KOPT-K1 (cell line): ENCODE measurements at regions not wholly inside any gene's neighbourhood (a gene's known extent, or its start where the extent isn't known, plus 50 kb on each side); places are given as distances from the start of the nearest gene placed in this dataset.
"Not testable (repeated sequence)": the region's sequence is repeated elsewhere in the genome, so short reads cannot be mapped to it uniquely, and the experiment has no call there.

Experiments used
- H3K27ac ChIP-seq: fragments of 200-600 bp; sonication (generic); 2 replicates; pipeline ENCODE4 v1.5.1; 2016; ENCODE audit warnings: antibody characterized with exemption, mild to moderate bottlenecking, low read depth, low read length; ENCODE audit not compliant: poor library complexity, severe bottlenecking
- H3K36me3 ChIP-seq: fragments of 200-600 bp; sonication (generic); 2 replicates; pipeline ENCODE4 v1.5.1; 2017; ENCODE audit warnings: antibody characterized with exemption, mild to moderate bottlenecking, low read length, moderate library complexity; ENCODE audit not compliant: insufficient read depth
- H3K9me3 ChIP-seq: fragments of 200-600 bp; sonication (generic); 2 replicates; pipeline ENCODE4 v1.5.1; 2017; ENCODE audit warnings: antibody characterized with exemption, low read length, mild to moderate bottlenecking; ENCODE audit not compliant: insufficient read depth, poor library complexity, severe bottlenecking

DNA sequence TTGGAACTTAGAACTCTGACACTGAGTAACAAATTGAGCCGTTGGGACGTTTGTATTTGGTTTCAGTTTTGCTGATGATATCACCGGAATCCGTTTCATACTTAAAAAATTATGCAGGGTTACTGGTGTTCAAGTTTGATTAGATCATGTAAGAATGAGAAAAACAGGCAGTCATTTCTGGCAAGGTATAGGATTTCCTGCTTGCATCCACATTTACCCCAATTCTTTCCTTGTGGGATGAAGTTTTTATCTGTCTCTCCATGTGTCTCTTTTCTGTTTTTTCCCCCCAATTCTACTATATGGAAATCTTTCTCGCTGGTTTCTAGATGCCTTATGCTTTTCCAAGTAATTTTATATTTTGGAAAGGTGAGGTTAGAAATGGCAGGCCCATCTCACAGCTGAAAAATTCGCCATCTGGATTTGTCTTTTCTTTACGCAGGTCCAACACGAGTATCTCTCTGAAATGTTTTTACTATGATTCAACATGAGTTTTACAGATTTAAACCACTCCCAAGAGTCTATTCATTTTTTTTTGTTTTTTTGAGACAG lies 197.9 kb downstream of the SHOX start:
- Histone ChIP-seq H3K9me3 (no peaks in the 10 kb centered on the region), H3K36me3 (no peaks in the 10 kb centered on the region), H3K27ac (no peak overlapping the region)

DNA sequence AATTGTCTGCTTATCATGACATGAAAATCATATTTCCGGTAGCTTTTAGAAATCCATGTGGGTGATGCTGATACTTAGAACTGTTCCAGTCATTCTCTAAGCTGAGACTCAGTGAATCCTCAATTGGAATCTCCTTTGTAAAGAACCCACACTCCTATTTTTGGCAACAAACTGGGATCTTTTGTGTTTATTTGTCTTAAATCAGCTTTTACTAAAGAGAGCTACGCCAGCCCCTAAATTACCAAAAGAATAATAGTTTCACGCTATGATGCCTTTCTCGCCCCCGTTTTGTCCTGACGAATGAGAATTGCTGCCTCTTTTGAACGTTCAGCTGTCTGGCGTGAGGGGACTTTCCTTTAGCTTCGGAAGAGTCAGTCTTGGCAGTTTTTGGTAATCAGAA lies 195.9 kb downstream of the SHOX start:
- no peak overlapping the region for H3K27ac ChIP-seq
- no peaks in the 10 kb centered on the region for H3K9me3 ChIP-seq
- H3K36me3 ChIP-seq = no peaks in the 10 kb centered on the region

DNA sequence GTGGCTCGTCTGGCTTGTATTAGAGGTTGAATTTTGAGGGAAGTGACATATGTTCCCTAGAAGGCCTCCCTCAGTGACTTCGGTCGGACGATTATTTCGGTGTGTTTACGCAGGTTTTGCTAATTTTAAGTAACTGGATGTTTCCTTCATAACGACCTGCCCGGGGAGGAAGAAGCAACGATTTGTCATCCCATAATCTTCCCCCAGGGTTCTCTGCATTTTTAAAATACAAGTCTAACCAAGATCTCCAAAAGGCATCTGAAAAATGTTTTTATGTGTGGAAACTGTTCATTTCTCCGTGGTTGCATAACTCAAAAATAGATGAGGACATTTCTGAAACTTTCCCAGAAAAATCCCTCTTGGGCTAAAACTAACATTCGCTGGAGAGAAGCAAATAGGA lies 195.4 kb downstream of the SHOX start:
- Histone ChIP-seq H3K27ac (no peak overlapping the region), H3K36me3 (no peaks in the 10 kb centered on the region)

DNA sequence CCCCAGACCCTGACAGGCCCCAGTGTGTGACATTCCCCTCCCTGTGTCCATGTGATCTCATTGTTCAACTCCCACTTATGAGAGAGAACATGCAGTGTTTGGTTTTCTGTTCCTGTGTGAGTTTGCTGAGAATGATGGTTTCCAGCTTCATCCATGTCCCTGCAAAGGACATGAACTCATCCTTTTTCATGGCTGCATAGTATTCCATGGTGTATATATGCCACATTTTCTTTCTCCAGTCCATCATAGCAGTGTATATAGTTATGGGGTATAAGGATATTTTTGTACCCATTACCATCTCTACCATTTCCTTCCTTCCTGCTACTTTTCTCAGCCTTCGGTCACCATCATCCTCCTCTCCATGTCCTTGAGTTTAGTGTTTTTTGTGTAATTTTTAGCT lies 192.5 kb downstream of the SHOX start:
- not testable (repeated sequence) for H3K9me3 ChIP-seq, H3K36me3 ChIP-seq, H3K27ac ChIP-seq

More for the DNA sequence above, 195.4 kb downstream of the SHOX start:
- H3K9me3 ChIP-seq = no peaks in the 10 kb centered on the region

DNA sequence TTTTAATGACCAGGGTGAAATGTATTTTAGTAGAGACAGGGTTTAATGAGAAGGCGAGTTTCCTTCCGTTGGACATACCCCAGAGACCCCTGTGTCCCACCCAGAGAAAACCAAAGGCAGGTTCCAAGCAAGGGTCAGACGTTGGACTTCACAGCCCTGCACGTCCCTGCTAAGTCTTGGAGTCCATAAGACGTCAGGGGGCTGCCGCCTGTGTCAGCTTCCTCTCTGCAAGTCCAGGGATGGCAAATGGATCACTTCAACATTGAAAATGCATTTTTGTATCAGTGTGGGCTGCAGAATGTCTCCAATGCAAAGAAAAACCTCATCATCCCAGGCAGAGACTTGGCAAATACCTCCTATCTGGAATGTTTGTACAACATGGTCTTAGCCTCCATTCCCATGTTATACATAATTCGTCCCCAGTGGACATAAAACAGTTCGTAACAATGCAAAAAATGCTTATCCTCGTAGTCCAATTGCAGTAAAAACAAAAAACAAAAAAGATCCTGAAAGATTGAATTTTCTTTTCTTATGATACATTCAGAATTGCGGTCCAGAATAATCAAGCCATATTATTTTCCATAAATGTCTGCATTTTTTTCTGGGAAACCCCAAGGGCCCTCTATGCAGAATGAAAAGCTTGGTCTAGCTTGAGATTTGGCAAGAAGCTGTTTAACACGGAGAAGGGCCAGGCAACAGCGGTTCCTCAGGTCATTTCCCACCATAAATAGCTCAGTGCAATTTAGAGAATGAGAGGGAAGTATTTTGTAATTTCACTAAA lies 190.9 kb downstream of the SHOX start:
- Histone ChIP-seq H3K9me3 (no peaks in the 10 kb centered on the region), H3K27ac (no peak overlapping the region), H3K36me3 (no peaks in the 10 kb centered on the region)

DNA sequence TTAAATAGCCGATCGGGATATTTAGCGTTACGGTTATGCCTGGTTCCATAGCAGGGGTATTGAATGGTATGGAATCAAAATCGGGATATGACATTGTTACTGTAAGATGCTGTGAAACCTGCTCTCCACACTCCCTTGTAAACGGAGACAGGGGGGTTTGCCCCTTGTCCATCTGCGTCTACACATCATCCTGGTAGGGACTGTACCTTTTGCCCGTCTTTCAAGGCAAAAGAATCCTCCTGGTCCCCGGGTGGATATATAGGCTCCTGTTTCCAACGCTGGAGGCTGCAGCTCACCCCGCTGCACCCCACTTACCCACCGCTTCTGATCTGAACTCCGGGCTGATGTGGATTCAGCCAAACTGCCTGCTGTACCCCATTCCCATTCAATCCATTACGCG lies 189.1 kb downstream of the SHOX start:
- no peaks in the 10 kb centered on the region for H3K9me3 ChIP-seq
- H3K36me3 ChIP-seq = no peaks in the 10 kb centered on the region
- H3K27ac ChIP-seq = no peak overlapping the region

DNA sequence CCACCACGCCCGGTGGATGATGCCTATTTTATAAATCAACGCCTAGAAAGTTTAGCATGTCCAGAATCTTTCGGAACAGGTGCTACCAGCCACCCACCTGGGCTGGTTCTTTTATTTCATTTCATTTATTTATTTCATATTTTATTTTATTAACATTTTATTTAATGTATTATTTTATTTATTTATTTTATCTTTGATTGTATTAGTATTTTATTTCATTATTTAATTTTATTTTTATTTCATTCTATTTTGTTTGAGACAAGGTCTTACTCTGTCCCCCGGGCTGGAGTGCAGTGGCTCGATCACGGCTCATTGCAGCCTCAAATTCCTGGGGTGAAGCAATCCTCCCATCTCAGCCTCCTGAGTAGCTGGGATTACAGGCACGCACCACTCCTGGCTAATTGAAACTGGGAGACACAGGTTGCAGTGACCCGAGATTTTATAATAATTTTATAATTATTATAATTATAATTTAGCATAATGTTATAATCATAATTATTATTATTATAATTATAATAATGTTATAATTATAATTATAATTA lies 187.2 kb downstream of the SHOX start:
- Histone ChIP-seq H3K36me3 (no peaks in the 10 kb centered on the region), H3K9me3 (no peaks in the 10 kb centered on the region), H3K27ac (no peak overlapping the region)

DNA sequence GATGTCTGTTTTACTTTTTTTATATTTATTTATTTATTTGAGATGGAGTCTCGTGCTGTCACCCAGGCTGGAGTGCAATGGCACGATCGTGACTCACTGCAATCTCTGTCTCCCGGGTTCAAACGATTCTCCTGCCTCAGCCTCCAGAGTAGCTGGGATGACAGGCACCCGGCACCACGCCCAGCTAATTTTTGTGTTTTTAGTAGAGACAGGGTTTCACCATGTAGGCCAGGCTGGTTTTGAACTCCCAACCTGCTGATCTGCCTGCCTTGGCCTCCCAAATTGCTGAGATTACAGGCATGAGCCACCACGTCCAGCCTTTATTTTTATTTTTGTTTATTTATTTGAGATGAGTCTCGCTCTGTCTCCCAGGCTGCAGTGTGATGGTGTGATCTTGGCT lies 186.6 kb downstream of the SHOX start:
- H3K27ac ChIP-seq, H3K9me3 ChIP-seq, H3K36me3 ChIP-seq: not testable (repeated sequence)

DNA sequence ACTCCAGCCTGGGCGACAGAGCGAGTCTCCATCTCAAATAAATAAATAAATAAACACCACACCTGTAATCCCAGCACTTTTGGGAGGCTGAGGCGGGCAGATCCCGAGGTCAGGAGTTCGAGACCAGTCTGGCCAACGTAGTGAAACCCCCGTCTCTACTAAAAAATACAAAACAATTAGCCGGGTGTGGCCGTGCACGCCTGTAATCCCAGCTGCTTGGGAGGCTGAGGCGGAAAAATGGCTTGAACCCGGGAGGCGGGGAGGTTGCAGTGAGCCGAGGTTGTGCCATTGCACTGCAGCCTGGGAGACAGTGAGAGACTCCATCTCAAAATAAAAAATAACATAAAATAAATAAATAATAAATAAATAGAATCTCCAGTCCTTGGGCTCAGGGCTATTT lies 185.8 kb downstream of the SHOX start:
- H3K9me3 ChIP-seq = no peaks in the 10 kb centered on the region
- no peak overlapping the region for H3K27ac ChIP-seq
- no peaks in the 10 kb centered on the region for H3K36me3 ChIP-seq

DNA sequence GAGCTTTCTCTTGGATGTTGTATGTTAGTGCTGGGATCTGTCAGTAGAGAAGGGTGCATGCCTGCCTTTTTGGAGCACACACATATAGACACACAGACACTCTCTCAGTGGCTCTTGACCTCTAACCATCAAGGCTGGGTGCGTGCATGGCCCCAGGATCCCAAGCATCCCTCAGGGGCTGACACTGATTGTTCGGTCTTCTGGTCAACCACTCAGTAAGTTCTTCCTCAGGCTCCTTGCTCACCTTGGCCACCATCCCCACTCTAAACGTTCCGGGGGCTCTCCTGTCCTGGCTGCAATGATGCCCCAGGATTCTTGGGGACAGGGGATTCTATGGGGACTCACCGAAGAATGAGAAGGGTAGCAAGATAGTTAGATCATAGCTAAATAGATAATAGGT lies 179.6 kb downstream of the SHOX start:
- no peak overlapping the region for H3K27ac ChIP-seq
- H3K9me3 ChIP-seq = no peaks in the 10 kb centered on the region
- H3K36me3 ChIP-seq = no peaks in the 10 kb centered on the region

DNA sequence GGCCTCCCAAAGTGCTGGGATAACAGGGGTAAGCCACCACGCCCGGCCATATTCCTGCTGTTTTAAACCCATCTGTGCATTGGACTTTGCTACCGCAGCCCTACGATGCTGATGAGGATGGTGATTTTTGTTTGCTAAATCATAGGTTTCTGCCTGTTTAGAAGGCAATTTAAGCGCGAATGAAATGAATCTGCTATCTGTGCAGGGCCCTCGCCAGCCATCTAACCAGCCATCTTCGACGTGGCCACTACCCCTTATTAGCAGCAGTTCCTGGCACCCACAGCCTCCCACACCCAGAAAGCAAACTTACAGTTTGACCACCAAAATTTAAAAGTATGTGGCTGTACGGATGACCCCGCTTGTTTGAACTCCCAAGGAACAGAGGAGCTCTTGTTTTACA lies 178.5 kb downstream of the SHOX start:
- Histone ChIP-seq H3K9me3 (no peaks in the 10 kb centered on the region), H3K27ac (no peak overlapping the region)

DNA sequence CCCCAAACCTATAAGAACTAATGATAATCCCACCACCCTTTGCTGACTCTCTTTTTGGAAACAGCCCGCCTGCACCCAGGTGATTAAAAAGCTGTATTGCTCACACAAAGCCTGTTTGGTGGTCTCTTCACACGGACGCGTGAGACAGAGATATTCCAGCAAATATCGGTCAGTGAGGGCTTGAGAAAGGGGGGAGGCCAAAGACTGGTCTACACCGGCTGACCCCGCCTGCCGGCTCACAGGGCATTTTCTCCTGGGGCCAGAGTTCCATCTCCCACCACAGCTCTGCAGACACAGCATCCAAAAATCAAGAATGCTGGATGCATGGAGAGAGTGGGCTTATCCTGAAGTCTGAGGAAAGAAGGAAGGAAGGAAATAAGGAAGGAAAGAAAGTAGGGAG lies 176.0 kb downstream of the SHOX start:
- H3K36me3 ChIP-seq = no peaks in the 10 kb centered on the region
- H3K27ac ChIP-seq = no peak overlapping the region
- H3K9me3 ChIP-seq = no peaks in the 10 kb centered on the region

More for the DNA sequence above, 178.5 kb downstream of the SHOX start:
- H3K36me3 ChIP-seq = no peaks in the 10 kb centered on the region

DNA sequence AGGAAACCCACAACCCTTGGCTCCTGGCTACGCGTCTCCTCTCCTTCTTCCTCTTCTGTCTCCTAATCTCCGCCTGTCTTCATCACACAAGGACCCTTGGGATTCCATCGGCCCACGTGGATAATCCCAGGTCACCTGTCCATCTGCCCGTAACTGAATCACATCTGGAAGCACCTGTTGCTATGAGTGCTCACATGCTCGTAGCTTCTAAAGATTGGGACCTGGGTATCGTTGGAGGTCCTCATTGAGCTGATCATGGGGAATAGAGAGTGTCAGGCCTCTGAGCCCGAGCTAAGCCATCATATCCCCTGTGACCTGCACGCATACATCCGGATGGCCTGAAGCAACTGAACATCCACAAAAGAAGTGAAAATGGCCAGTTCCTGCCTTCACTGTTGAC lies 175.4 kb downstream of the SHOX start:
- no peaks in the 10 kb centered on the region for H3K36me3 ChIP-seq
- no peaks in the 10 kb centered on the region for H3K9me3 ChIP-seq
- no peak overlapping the region for H3K27ac ChIP-seq

DNA sequence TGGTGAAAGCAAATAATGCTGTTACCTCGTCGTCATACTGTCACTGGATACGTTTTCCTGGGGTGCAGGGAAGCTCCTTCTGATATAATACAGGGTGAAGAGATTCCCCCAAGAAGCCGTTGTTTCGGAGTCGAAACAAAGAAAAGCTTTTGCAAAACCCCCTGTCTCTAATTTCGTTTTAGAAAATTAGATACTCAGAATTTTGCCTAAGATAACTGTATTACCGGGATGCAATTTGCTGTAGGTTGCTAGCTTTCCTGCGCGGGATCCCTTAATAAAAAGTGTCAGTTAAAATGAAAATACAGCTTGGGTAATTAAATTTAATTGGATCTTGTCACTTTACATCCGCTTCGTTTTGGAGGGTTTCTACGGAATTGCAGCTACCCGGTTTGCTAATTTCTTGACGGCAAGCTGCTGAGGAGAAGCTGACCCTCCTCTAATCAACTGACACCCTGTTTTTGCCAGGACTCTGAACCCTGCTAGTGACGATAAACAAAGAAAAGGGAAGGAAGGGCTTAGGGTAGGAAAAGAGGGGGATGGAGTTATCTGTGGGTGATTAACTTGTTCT lies 174.6 kb downstream of the SHOX start:
- Histone ChIP-seq H3K36me3 (no peaks in the 10 kb centered on the region), H3K9me3 (no peaks in the 10 kb centered on the region), H3K27ac (no peak overlapping the region)

DNA sequence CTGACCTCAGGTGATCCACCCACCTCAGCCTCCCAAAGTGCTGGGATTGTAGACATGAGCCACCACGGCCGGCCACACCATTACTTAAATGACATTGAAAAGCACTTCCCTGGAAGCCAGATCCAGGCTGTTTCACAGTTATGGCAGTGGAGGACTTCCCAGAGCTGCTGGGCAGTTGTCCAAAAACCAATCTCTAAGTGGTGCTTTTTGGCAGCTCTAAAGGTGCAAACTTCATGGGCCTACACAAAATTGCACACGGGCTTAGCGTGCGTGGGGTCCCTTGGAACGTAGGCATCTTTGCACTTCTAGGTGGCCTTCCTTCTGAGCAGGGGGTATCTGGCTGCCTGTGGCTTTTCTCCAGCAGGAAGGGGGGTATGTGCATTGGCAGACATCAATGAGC lies 172.3 kb downstream of the SHOX start:
- Histone ChIP-seq H3K36me3 (no peaks in the 10 kb centered on the region), H3K9me3 (no peaks in the 10 kb centered on the region), H3K27ac (no peak overlapping the region)

DNA sequence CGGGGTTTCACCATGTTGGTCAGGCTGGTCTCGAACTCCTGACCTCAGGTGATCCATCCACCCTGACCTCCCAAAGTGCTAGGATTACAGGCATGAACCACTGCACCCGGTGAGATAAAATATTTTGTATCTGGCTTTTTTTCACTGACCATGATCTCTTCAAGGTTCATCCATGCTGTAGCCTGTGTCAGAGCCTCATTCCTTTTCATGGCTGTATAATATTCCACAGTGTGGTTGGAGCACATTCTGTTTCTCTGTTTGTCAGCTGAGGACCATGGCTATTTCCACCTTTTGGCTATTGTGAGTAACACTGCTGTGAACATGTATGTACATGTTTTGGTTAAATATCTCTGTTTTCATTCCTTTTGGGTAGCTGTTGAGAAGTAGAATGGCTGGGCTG lies 169.2 kb downstream of the SHOX start:
- Histone ChIP-seq H3K27ac (no peak overlapping the region), H3K36me3 (no peaks in the 10 kb centered on the region), H3K9me3 (no peaks in the 10 kb centered on the region)
